Urothelium cell line (cell line): ENCODE measurements at regions not wholly inside any gene's neighbourhood (a gene's known extent, or its start where the extent isn't known, plus 50 kb on each side); places are given as distances from the start of the nearest gene placed in this dataset.
A peak's percentile ranks its signal among the peaks of the same experiment; 100 is the strongest.
"Not testable (repeated sequence)": the region's sequence is repeated elsewhere in the genome, so short reads cannot be mapped to it uniquely, and the experiment has no call there.

Source experiments
- DNase-seq: peaks from one replicate; pipeline ENCODE4 v3.0.0; 2011; ENCODE audit warnings: low spot score, mixed read lengths
- FAIRE-seq: peaks from 2 replicates; lab custom pipeline; 2011; peaks lifted over from hg19 to GRCh38; lab: Jason Lieb, UNC

DNA sequence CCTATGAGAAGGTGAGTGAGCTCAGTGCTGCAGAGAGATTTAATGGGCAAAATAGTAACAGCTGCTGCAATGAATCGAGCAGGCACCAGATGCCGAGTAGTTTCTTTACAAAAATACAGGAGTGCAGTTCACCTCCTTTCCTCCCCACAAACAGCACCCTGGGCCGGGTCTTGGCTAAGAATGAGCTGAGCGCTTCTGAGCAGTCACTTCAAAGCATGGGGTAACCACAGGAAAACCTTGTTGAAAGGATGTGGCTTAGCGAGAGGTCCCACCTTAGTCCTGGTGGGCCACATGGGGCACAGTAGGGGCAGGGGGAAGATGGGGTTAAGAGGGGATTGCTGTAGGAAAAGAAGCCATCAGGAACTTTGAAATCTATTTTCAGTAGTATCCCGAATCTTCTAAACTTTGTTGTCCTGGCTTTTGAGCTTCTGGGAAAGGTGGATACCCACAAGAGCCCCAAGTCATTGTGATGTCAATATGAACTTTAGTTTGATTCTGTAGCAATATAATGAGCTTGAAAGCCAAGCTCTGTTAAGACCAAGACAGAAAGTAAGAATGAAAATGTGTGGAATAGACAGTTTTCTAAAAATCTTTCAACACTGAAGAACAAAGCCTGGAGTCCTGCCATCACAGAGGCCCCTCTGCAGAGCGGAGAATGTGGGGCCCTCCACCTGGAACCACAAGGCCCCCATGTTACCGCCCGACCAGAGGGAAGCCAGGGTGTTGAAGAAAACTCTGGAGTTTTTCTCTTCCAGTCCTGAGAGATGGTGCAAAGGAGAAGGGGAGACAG, 101.0 kb upstream of the ZNF236 start:
- FAIRE-seq (no peak), DNase-seq (no peak)

DNA sequence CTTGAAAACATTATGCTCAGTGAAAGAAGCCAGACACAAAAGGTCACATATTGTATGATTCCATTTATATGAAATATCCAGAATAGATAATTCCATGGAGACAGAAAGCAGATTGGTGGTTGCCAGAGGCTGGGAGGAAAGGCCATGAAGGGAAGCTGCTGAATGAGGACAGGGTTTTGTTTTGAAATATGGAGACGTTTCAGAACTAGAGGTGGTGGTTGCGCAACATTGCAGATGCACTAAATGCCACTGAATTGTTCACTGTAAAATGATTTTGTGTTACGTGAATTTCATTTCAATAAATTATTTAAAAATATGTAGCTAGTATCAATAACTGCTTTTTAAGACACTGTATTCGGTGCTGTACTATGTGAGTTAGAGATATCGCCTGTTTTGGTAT, 101.7 kb upstream of the ZNF236 start:
- no peak for FAIRE-seq
- DNase-seq = no peak

- FAIRE-seq (no peak), DNase-seq (no peak)
Measured at GRCh38 chr18:76715012-76715610, 107.2 kb upstream of the ZNF236 start.

DNA sequence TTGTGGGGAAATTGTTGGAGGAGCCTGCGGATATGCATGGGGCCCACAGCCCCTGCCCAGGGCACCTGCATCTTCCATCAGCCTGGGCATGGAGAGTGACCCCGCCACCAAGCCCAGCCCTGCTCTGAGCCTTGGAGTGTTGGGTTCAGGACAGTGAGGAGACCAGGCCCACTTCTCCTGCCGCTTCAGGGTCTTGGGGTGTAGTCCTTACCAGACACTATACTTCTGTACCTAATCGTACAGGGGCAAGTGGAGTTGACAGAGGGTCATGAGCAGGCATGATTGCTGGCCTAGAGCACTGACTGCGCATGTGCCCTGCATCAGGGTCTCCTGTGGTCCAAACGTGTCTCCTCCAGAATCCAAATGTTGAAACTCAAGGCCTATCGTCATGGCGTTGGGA, 108.9 kb upstream of the ZNF236 start:
- DNase-seq = no peak
- FAIRE-seq = no peak

GRCh38 chr18:76712511-76713140, 109.7 kb upstream of the ZNF236 start:
- FAIRE-seq (no peak), DNase-seq (no peak)

DNA sequence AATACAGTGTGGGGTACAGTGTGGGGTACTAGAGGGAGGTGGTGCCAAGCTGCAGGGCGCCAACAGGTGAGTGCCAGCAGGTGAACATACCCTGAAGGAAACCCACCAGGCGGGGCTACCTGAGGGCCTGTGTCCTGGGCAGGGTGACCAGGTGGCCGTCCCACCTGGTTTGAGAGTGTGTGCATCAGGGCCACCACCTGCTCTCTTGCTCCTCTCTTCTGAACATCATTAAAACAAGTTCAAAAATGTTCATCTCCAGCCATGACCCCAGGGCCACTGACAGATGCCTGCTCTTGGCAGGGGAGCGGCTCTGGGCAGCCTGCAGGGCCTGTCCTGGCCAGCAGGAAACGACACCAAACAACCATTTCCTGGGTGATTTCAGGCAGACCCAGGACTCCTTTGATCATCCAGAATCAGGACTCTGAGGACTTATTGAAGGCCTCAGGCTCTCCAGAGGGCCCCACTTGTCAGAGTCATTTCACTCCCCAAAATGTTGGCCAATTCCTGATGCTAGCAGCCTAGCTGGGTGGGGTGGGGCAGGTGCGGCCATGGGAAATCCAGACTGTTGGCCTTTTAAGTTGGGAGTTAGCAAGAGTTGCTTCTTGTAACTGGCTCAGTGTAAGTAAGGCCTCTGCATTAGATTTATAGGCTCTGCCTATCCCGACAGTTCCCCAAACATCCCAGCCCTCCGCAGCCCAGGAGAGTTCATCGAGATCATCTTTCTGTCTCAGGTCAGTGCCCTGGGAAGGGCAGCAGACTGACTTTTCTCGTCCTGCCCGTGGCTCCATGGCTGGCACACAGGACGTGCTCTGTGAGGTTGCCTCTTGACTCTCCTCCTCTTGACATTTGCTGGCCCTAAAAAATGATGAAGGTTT, 111.5 kb upstream of the ZNF236 start:
- no peak for DNase-seq
- no peak for FAIRE-seq

DNA sequence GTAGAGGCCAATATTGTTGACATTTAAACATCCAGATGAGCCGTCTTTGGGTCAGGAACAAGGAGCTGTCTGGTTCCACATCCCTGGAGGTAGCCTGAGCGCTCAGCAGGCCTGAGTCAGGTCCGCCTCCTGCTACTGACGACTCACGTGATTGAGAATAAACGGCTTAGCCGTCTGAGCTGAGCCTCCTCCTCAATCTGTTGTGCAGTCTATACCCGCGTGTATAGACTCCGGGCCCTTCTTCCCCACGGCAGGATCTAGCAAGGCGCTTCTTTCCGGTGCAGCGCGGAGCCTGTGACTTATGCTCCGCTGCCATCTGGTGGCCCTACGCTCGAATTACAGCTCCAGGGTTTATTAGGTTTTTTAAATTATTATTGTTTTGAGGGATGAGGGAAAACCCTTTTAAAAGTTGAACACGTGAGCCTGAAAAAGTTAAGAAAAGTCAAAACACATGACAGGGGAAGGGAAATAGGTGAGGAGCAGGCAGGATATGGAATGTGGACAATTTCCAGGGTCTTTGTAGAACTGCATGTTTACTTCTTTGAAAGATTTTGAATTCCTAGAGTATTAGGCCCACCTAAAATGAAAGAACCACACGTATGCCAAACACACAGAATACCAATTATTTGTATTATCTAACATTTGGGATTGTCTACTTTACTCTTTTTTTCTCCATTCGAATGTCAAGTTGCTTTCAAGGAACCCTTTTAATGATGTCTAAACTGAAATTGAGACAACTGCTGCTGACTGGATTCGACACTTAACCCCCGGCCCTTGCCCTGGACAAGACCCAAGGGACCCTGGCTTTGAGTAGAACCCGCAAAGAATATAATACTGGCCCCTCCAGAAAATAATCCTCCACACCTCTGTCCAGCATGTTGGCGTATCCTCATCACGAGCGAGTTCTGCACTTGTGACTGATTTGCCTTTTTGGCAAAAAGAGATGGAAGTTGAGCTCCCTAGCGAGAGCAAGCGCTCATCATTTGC, 112.4 kb upstream of the ZNF236 start:
- DNase-seq (peak; percentile 67), FAIRE-seq (no peak)

DNA sequence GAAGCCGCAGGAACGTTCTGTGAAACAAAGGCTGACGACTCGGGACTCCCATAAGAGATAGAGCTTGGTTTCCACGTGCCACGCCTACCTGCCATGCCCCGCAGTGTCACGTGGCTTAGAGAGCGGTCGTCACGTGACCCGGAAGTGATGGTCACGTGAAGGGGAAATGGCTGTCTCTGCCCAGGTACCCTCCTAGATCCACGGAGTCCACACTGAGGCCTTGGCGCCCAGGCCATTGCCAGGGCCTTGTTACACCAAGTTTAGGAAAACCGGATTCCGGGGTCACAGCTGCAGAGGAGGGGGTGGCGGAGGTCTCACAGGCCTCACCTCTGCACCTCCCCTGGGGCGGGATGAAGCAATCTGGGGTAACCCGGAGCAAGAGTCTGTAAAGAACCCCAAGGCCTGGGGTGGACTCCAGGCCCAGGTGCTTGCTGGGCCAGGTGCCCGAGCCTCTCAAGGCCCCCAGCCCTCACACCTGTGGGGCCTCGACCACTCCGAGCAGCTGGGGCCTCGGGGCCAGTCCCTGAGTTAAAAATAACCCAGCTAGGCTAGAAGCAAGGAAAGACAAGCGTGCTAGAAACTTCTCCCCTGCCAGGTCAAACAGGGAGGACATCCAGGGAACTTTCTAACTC, 113.5 kb upstream of the ZNF236 start:
- DNase-seq = no peak
- FAIRE-seq = no peak

- DNase-seq (no peak), FAIRE-seq (no peak)
Measured at GRCh38 chr18:76708071-76708721, 114.2 kb upstream of the ZNF236 start.

DNA sequence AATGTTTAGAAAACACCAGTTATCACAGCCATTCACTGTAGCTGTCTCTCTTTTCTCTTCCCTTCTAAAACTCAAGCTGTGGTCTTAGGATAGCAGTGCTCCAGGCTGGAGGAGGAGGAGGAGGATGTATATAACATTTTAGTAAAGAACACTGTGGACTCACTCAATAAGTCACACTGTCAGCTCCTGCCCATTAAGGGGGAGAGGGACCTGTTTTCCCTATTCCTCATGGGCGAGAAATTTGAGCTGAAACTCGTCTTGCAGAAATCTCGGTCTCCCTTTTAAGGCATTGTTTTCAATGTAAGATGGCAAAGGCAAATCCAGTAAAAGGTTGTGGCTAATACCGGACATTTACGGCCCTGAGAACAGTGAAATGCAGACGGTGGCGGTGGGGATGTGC, 114.8 kb upstream of the ZNF236 start:
- no peak for DNase-seq
- no peak for FAIRE-seq

- not testable (repeated sequence) for FAIRE-seq, DNase-seq
Measured at GRCh38 chr18:76704589-76704988, 117.8 kb upstream of the ZNF236 start.

DNA sequence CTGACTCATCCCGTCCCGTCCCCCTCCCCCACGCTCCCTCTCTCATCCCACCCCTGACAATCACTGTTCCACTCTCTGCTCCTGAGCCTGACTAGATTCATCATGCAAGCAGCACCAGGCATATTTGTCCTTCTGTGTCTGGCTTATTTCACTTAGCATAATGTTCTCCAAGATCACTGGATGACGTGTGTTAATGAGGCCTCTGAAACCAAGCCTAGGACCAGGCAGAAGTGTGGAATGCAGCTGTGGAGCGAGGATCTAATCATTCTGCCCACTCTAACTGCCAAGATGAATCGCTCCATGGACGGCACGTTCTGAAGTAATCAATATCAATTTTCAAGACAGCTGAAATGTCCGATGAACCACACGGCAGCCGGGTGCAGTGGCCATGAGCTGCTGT, 122.4 kb upstream of the ZNF236 start:
- no peak for FAIRE-seq
- no peak for DNase-seq

DNA sequence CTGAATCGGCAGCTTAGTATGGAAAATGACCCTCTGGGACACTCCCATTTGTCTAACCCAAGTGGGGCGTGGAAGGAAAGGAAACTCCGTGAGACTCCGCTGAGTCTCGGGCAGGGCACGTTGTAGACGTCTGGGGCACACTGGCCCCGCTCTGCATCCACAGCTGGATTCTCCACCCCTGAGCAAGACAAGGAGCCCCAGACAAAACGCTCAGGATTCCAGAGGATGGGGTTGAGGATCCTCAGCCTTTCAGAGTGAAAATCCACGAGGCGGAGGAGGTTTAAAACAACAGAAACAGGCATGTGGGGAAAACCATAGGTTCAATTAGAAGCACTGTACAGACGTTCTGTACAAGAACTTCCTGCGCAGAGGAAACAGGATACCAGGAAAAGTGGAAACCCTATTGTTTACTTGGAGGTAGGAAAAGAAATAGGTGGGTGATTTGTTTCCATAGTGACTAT, 124.9 kb upstream of the ZNF236 start:
- DNase-seq (no peak), FAIRE-seq (no peak)

GRCh38 chr18:76691800-76692199, 130.6 kb upstream of the ZNF236 start:
- no peak for FAIRE-seq
- DNase-seq = no peak

GRCh38 chr18:76689646-76690264, 132.6 kb upstream of the ZNF236 start:
- DNase-seq (no peak), FAIRE-seq (no peak)

- no peak for FAIRE-seq
Measured at GRCh38 chr18:76688724-76689472, 133.5 kb upstream of the ZNF236 start.

GRCh38 chr18:76687304-76687962, 134.9 kb upstream of the ZNF236 start:
- DNase-seq (peak; percentile 67), FAIRE-seq (no peak)

More at GRCh38 chr18:76688724-76689472, 133.5 kb upstream of the ZNF236 start:
- DNase-seq = no peak
